ENCODE measurements at regions not wholly inside any gene's neighbourhood (a gene's known extent, or its start where the extent isn't known, plus 50 kb on each side); places are given as distances from the start of the nearest gene placed in this dataset.

- H3K4me3 ChIP-seq (ENCODE audit: low read length in 3 of 3): no peak overlapping the region
- no peaks in the 10 kb centered on the region for H3K9me3 ChIP-seq (ENCODE audit: control insufficient read depth in 2 of 3, insufficient read depth in 1 of 3, low read length in 3 of 3)
- no peaks in the 10 kb centered on the region for H3K27me3 ChIP-seq (ENCODE audit: control insufficient read depth, insufficient read depth, low read length)
- DNase-seq (peak in 2 of 5 donors; percentile 42 to 56), FAIRE-seq (peak; percentile 52)
- intact Hi-C loops (cut with DNase I): no loop called here
- H3K4me1 ChIP-seq (ENCODE audit: control insufficient read depth in 2 of 3, insufficient read depth in 2 of 3, low read depth in 1 of 3, low read length in 3 of 3): peaks cover 0 to 8% (median 4%) of the 10 kb centered on the region in 3 donors
- peak; percentile 50 for TF ChIP-seq CTCF (IDR thresholded peaks at IDR 0.05; ENCODE audit: borderline replicate concordance, extremely low read depth, insufficient read depth)
- peak overlapping the region in 1 of 2 donors; percentile 5 for H3K27ac ChIP-seq (ENCODE audit: low read depth in 2 of 2, low read length in 2 of 2)
- no peaks in the 10 kb centered on the region for H3K36me3 ChIP-seq (ENCODE audit: control insufficient read depth in 2 of 3, insufficient read depth in 3 of 3, low read length in 3 of 3)
- H3K9ac ChIP-seq (ENCODE audit: low read length in 3 of 3): peak overlapping the region in 1 of 3 donors; percentile 27
Measured at GRCh38 chr18:22846088-22846683, 86.9 kb upstream of the RBBP8 start.

GRCh38 chr18:22846697-22847096 lies 86.4 kb upstream of the RBBP8 start:
- no peak for TF ChIP-seq CTCF (IDR thresholded peaks at IDR 0.05; ENCODE audit: borderline replicate concordance, extremely low read depth, insufficient read depth)
- FAIRE-seq (no peak), DNase-seq (no peak)
- Histone ChIP-seq H3K4me3 (ENCODE audit: low read length in 3 of 3) (no peak overlapping the region), H3K36me3 (ENCODE audit: control insufficient read depth in 2 of 3, insufficient read depth in 3 of 3, low read length in 3 of 3) (no peaks in the 10 kb centered on the region), H3K27ac (ENCODE audit: low read depth in 2 of 2, low read length in 2 of 2) (peak overlapping the region; percentile 2 to 5), H3K27me3 (ENCODE audit: control insufficient read depth, insufficient read depth, low read length) (no peaks in the 10 kb centered on the region), H3K9me3 (ENCODE audit: control insufficient read depth in 2 of 3, insufficient read depth in 1 of 3, low read length in 3 of 3) (no peaks in the 10 kb centered on the region), H3K9ac (ENCODE audit: low read length in 3 of 3) (no peak overlapping the region), H3K4me1 (ENCODE audit: control insufficient read depth in 2 of 3, insufficient read depth in 2 of 3, low read depth in 1 of 3, low read length in 3 of 3) (peaks cover 0 to 8% (median 4%) of the 10 kb centered on the region in 3 donors)
- intact Hi-C loops (cut with DNase I): no loop called here

- DNase-seq (peak in 3 of 5 donors; percentile 21 to 74 (median 67)), FAIRE-seq (no peak)
- no peaks in the 10 kb centered on the region for H3K27me3 ChIP-seq (ENCODE audit: control insufficient read depth, insufficient read depth, low read length)
- no peaks in the 10 kb centered on the region for H3K36me3 ChIP-seq (ENCODE audit: control insufficient read depth in 2 of 3, insufficient read depth in 3 of 3, low read length in 3 of 3)
- peak overlapping the region in 1 of 3 donors; percentile 19 for H3K4me3 ChIP-seq (ENCODE audit: low read length in 3 of 3)
- H3K9me3 ChIP-seq (ENCODE audit: control insufficient read depth in 2 of 3, insufficient read depth in 1 of 3, low read length in 3 of 3): no peaks in the 10 kb centered on the region
- peaks cover 0 to 8% (median under 1%) of the 10 kb centered on the region in 3 donors for H3K4me1 ChIP-seq (ENCODE audit: control insufficient read depth in 2 of 3, insufficient read depth in 2 of 3, low read depth in 1 of 3, low read length in 3 of 3)
- intact Hi-C loops (cut with DNase I): no loop called here
- no peak overlapping the region for H3K9ac ChIP-seq (ENCODE audit: low read length in 3 of 3)
- peak overlapping the region in 1 of 2 donors; percentile 2 for H3K27ac ChIP-seq (ENCODE audit: low read depth in 2 of 2, low read length in 2 of 2)
- TF ChIP-seq CTCF (IDR thresholded peaks at IDR 0.05; ENCODE audit: borderline replicate concordance, extremely low read depth, insufficient read depth): no peak
Measured at GRCh38 chr18:22847392-22847791, 85.7 kb upstream of the RBBP8 start.
